Fibroblast of upper back skin (primary cell): ENCODE measurements at regions not wholly inside any gene's neighbourhood (a gene's known extent, or its start where the extent isn't known, plus 50 kb on each side); places are given as distances from the start of the nearest gene placed in this dataset.

ENCODE experiments used
- DNase-seq: peaks from one replicate; pipeline ENCODE4 v3.0.0-alpha.2; 2013

- no peak for DNase-seq
Observed at GRCh38 chr11:95344932-95345642, 114.1 kb upstream of the SESN3 start.

- DNase-seq: no peak
Observed at GRCh38 chr11:95341221-95341620, 110.2 kb upstream of the SESN3 start.

GRCh38 chr11:95339086-95339901, 108.3 kb upstream of the SESN3 start:
- no peak for DNase-seq

- DNase-seq: peak; percentile 93
Observed at GRCh38 chr11:95338430-95338991, 107.5 kb upstream of the SESN3 start.

- no peak for DNase-seq
Observed at GRCh38 chr11:95337972-95338429, 107.0 kb upstream of the SESN3 start.

- DNase-seq: peak; percentile 82
Observed at GRCh38 chr11:95337175-95337957, 106.4 kb upstream of the SESN3 start.

- no peak for DNase-seq
Observed at GRCh38 chr11:95335989-95336388, 105.0 kb upstream of the SESN3 start.

GRCh38 chr11:95331161-95331560, 100.2 kb upstream of the SESN3 start:
- DNase-seq: no peak

GRCh38 chr11:95330302-95330701, 99.3 kb upstream of the SESN3 start:
- DNase-seq: no peak

GRCh38 chr11:95327273-95327948, 96.4 kb upstream of the SESN3 start:
- no peak for DNase-seq

- DNase-seq: no peak
Observed at GRCh38 chr11:95325777-95326258, 94.8 kb upstream of the SESN3 start.

- no peak for DNase-seq
Observed at GRCh38 chr11:95324826-95325225, 93.8 kb upstream of the SESN3 start.

- peak; percentile 83 for DNase-seq
Observed at GRCh38 chr11:95322539-95322938, 91.5 kb upstream of the SESN3 start.

- no peak for DNase-seq
Observed at GRCh38 chr11:95318498-95318897, 87.5 kb upstream of the SESN3 start.

GRCh38 chr11:95308512-95309035, 77.6 kb upstream of the SESN3 start:
- DNase-seq: no peak

GRCh38 chr11:95307286-95307685, 76.3 kb upstream of the SESN3 start:
- no peak for DNase-seq

- DNase-seq: no peak
Observed at GRCh38 chr11:95306801-95307200, 75.8 kb upstream of the SESN3 start.

- DNase-seq: no peak
Observed at GRCh38 chr11:95306123-95306522, 75.1 kb upstream of the SESN3 start.

GRCh38 chr11:95305705-95306104, 74.7 kb upstream of the SESN3 start:
- DNase-seq: no peak

- DNase-seq: no peak
Observed at GRCh38 chr11:95304777-95305176, 73.8 kb upstream of the SESN3 start.

- DNase-seq: no peak
Observed at GRCh38 chr11:95302211-95302610, 71.2 kb upstream of the SESN3 start.

- no peak for DNase-seq
Observed at GRCh38 chr11:95301474-95301873, 70.5 kb upstream of the SESN3 start.
